GM23338 (cell line): ENCODE measurements at regions not wholly inside any gene's neighbourhood (a gene's known extent, or its start where the extent isn't known, plus 50 kb on each side); places are given as distances from the start of the nearest gene placed in this dataset.

Source experiments
- CREB1 ChIP-seq: fragments of 250-450 bp; sonication (Bioruptor Pico); IDR thresholded peaks from 2 replicates; pipeline ENCODE4 v1.5.0; 2020; ENCODE audit warnings: low read depth, mild to moderate bottlenecking, moderate library complexity
- CTCF ChIP-seq, 2 experiments: fragments of 200-600 bp in 1 of 2; sonication (generic) in 1 of 2; conservative IDR thresholded peaks; 2 replicates each; pipeline versions ENCODE4 v1.5.1 to v1.6.1; 2016 to 2017; ENCODE audit warnings: antibody characterized with exemption in 2 of 2, low read depth in 2 of 2, mild to moderate bottlenecking in 2 of 2, moderate library complexity in 1 of 2
- ETS1 ChIP-seq: IDR thresholded peaks from 2 replicates; pipeline ENCODE4 v1.6.1; 2016; ENCODE audit warnings: antibody characterized with exemption
- EZH2 ChIP-seq: fragments of 200-600 bp; sonication (generic); IDR thresholded peaks from one replicate; pipeline ENCODE4 v1.8.0; 2017; ENCODE audit warnings: antibody characterized with exemption, mild to moderate bottlenecking, low read depth; ENCODE audit not compliant: unreplicated experiment
- EZH2phosphoT487 ChIP-seq: fragments of 200-600 bp; sonication (generic); IDR thresholded peaks from one replicate; pipeline ENCODE4 v1.8.1; 2018; ENCODE audit warnings: antibody characterized with exemption; ENCODE audit not compliant: unreplicated experiment
- JUNB ChIP-seq: IDR thresholded peaks from one replicate; pipeline ENCODE4 v1.6.1; 2016; ENCODE audit warnings: antibody characterized with exemption; ENCODE audit not compliant: unreplicated experiment
- POLR2AphosphoS5 ChIP-seq: IDR thresholded peaks from 2 replicates; pipeline ENCODE4 v1.6.1; 2016; ENCODE audit warnings: antibody characterized with exemption, low read depth
- REST ChIP-seq: IDR thresholded peaks from one replicate; pipeline ENCODE4 v1.6.1; 2018; ENCODE audit warnings: antibody characterized with exemption; ENCODE audit not compliant: unreplicated experiment
- STAT1 ChIP-seq: IDR thresholded peaks from one replicate; pipeline ENCODE4 v1.6.1; 2016; ENCODE audit warnings: antibody characterized with exemption; ENCODE audit not compliant: unreplicated experiment
- ZNF331 ChIP-seq: fragments of 250-450 bp; sonication (Bioruptor Pico); IDR thresholded peaks from 2 replicates; pipeline ENCODE4 v1.5.0; 2020; ENCODE audit warnings: low read depth, mild to moderate bottlenecking, moderate library complexity

GRCh38 chr21:35585878-35586277 is 474.4 kb downstream of the SETD4 start:
- TF ChIP-seq CTCF (conservative IDR thresholded peaks at IDR 0.05; ENCODE audit: low read depth in 2 of 2), result no peak
- TF ChIP-seq REST, result no peak
- TF ChIP-seq EZH2phosphoT487, result no peak
- no peak for TF ChIP-seq POLR2AphosphoS5
- no peak for TF ChIP-seq EZH2
- TF ChIP-seq ZNF331 (CRISPR knock-in tag), result no peak
- TF ChIP-seq STAT1, result no peak
- TF ChIP-seq ETS1, result no peak
- no peak for TF ChIP-seq CREB1 (CRISPR knock-in tag)
- no peak for TF ChIP-seq JUNB
